ENCODE measurements at regions not wholly inside any gene's neighbourhood (a gene's known extent, or its start where the extent isn't known, plus 50 kb on each side); places are given as distances from the start of the nearest gene placed in this dataset.

DNA sequence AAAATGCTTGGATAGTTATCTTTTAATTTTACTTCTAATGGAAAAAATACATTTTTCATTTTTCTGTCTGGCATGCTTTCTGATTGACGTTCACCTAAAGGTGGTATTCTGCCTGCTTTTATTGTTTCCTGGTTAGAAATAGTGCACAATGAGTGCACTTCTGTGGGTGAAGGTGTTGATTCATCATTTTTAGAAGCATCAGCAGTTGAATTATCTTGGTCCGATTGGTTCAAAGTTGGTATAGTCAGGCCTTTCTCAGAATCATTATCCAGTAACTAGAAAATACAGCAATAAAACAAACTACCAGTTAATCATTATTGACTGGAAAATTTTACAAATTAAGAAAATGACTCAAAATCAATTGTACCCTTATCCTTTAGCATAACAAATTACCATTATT, 84.5 kb downstream of the STRADB start:
- DNase-seq (ENCODE audit: low spot score) (no peak), ATAC-seq (no peak), FAIRE-seq (no peak)
- ChIA-PET POLR2A (no interaction called here), CTCF (ENCODE audit: low intra/inter-chr PET ratio, low total read pairs) (no interaction called here)
- TF ChIP-seq HOXD1 (CRISPR knock-in tag; IDR thresholded peaks at IDR 0.05), result no peak
- no peak for TF ChIP-seq AHR (CRISPR knock-in tag; IDR thresholded peaks at IDR 0.05)
- no peak for TF ChIP-seq CERS6 (CRISPR knock-in tag; IDR thresholded peaks at IDR 0.05)
- no peak for TF ChIP-seq ZNF574 (CRISPR knock-in tag; IDR thresholded peaks at IDR 0.05)
- Histone ChIP-seq H4K20me1 (ENCODE audit: insufficient read depth, low read length) (no peaks in the 10 kb centered on the region), H3K36me3 (replicated peaks in 1 of 2; ENCODE audit: control insufficient read depth in 1 of 2, insufficient read depth in 2 of 2, low read length in 2 of 2) (no peaks in the 10 kb centered on the region), H3K4me3 (replicated peaks in 1 of 3; ENCODE audit: insufficient read depth in 1 of 3, low read depth in 2 of 3, low read length in 3 of 3) (no peak overlapping the region), H3K4me1 (ENCODE audit: insufficient read depth, low read length) (no peaks in the 10 kb centered on the region), H2AFZ (ENCODE audit: low read length) (no peak overlapping the region), H3K27me3 (ENCODE audit: control insufficient read depth in 1 of 2, insufficient read depth in 2 of 2, low read length in 2 of 2) (no peaks in the 10 kb centered on the region; a peak in 1 of 5 replicates), H3K27ac (ENCODE audit: extremely low read length, insufficient read depth, low read length) (no peak overlapping the region), H3K9me3 (ENCODE audit: low read length) (no peaks in the 10 kb centered on the region), H3K79me2 (ENCODE audit: insufficient read depth, low read length) (no peaks in the 10 kb centered on the region), H3K4me2 (ENCODE audit: low read depth, low read length) (no peak overlapping the region), H3K9ac (ENCODE audit: insufficient read depth, low read depth, low read length) (no peak overlapping the region)
- 5% methylated on average over 2 of the region's 2 CpGs for WGBS (ENCODE audit: low lambda C conversion rate)
- in situ Hi-C loops (cut with HindIII; ENCODE audit: extremely low pct_ligation_motif_present, low pct_unique_long_range_greater_than_20kb), result no loop called here
- intact Hi-C loops (cut with micrococcal nuclease; ENCODE audit: unreplicated experiment), result no loop called here
- BruUV-seq (replicated peaks), result no TSS peak

GRCh38 chr2:201532686-201533304, 81.3 kb downstream of the STRADB start:
- no peak for FAIRE-seq
- CTCF ChIA-PET (ENCODE audit: low intra/inter-chr PET ratio, low total read pairs), result no interaction called here
- no peak for TF ChIP-seq ETV5 (CRISPR knock-in tag; IDR thresholded peaks at IDR 0.05; ENCODE audit: borderline replicate concordance)
- no peak for TF ChIP-seq ZNF577 (CRISPR knock-in tag; IDR thresholded peaks at IDR 0.05; ENCODE audit: borderline replicate concordance, low read depth)
- no peak for TF ChIP-seq ZSCAN25 (CRISPR knock-in tag; IDR thresholded peaks at IDR 0.05)
- no peak for TF ChIP-seq CBX1 (IDR thresholded peaks at IDR 0.05; ENCODE audit: low read depth)
- no peak for TF ChIP-seq FOXO1 (CRISPR knock-in tag; IDR thresholded peaks at IDR 0.05)
- no peak for TF ChIP-seq CBX2 (IDR thresholded peaks at IDR 0.05; ENCODE audit: low read depth, low read length)
- no peak for TF ChIP-seq CBX2 (CRISPR knock-in tag; IDR thresholded peaks at IDR 0.05; ENCODE audit: low read depth)
- no peak for TF ChIP-seq ZXDC (CRISPR knock-in tag; IDR thresholded peaks at IDR 0.05)
- no peak for TF ChIP-seq CHCHD3 (CRISPR knock-in tag; IDR thresholded peaks at IDR 0.05)
- TF ChIP-seq ZNF274 (CRISPR knock-in tag; IDR thresholded peaks at IDR 0.05), result no peak

More at GRCh38 chr2:201532686-201533304, 81.3 kb downstream of the STRADB start:
- Histone ChIP-seq H3K27me3 (ENCODE audit: control insufficient read depth in 1 of 2, insufficient read depth in 2 of 2, low read length in 2 of 2) (no peaks in the 10 kb centered on the region; a peak in 1 of 5 replicates), H3K4me2 (ENCODE audit: low read depth, low read length) (no peak overlapping the region), H4K20me1 (ENCODE audit: insufficient read depth, low read length) (no peaks in the 10 kb centered on the region), H2AFZ (ENCODE audit: low read length) (no peak overlapping the region), H3K36me3 (replicated peaks in 1 of 2; ENCODE audit: control insufficient read depth in 1 of 2, insufficient read depth in 2 of 2, low read length in 2 of 2) (no peaks in the 10 kb centered on the region), H3K9me3 (ENCODE audit: low read length) (no peaks in the 10 kb centered on the region), H3K9ac (ENCODE audit: insufficient read depth, low read depth, low read length) (no peak overlapping the region), H3K27ac (ENCODE audit: extremely low read length, insufficient read depth, low read length) (no peak overlapping the region), H3K4me1 (ENCODE audit: insufficient read depth, low read length) (no peaks in the 10 kb centered on the region), H3K4me3 (replicated peaks in 1 of 3; ENCODE audit: insufficient read depth in 1 of 3, low read depth in 2 of 3, low read length in 3 of 3) (no peak overlapping the region), H3K79me2 (ENCODE audit: insufficient read depth, low read length) (no peaks in the 10 kb centered on the region)
- ATAC-seq (no peak), DNase-seq (ENCODE audit: low spot score) (no peak)
- BruUV-seq (replicated peaks), result no TSS peak
- in situ Hi-C loops (cut with HindIII; ENCODE audit: extremely low pct_ligation_motif_present, low pct_unique_long_range_greater_than_20kb), result no loop called here
- intact Hi-C loops (cut with micrococcal nuclease; ENCODE audit: unreplicated experiment), result no loop called here
- POLR2A ChIA-PET, result no interaction called here
- WGBS (ENCODE audit: low lambda C conversion rate), result under 1% methylated on average over 2 of the region's 2 CpGs

Measured in HepG2 (cell line).